GM12872 (cell line): ENCODE measurements at regions not wholly inside any gene's neighbourhood (a gene's known extent, or its start where the extent isn't known, plus 50 kb on each side); places are given as distances from the start of the nearest gene placed in this dataset.

Source experiments
- TF ChIP-seq, protein P1 (sequence below): IDR thresholded peaks from 3 replicates; pipeline ENCODE4 v1.5.1; 2011; ENCODE audit warnings: low read depth, mild to moderate bottlenecking, low read length, moderate library complexity; ENCODE audit not compliant: insufficient read depth

DNA sequence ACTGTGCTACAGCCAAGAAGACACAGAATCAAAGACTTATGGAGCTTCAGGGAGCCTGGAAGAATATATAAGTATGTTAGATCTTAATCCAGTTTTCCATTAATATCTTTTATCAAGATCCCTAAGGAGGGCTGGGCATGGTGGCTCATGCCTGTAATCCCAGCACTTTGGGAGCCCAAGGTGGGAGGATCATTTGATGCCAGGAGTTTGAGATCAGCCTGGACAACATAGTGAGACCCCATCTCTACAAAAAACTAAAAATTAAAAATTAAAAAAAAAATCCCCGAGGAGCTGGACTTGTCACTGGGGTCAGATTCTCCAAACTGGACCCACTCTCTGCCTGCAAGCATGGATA is 113.9 kb upstream of the CDC42BPA start:
- TF ChIP-seq, protein P1, sequence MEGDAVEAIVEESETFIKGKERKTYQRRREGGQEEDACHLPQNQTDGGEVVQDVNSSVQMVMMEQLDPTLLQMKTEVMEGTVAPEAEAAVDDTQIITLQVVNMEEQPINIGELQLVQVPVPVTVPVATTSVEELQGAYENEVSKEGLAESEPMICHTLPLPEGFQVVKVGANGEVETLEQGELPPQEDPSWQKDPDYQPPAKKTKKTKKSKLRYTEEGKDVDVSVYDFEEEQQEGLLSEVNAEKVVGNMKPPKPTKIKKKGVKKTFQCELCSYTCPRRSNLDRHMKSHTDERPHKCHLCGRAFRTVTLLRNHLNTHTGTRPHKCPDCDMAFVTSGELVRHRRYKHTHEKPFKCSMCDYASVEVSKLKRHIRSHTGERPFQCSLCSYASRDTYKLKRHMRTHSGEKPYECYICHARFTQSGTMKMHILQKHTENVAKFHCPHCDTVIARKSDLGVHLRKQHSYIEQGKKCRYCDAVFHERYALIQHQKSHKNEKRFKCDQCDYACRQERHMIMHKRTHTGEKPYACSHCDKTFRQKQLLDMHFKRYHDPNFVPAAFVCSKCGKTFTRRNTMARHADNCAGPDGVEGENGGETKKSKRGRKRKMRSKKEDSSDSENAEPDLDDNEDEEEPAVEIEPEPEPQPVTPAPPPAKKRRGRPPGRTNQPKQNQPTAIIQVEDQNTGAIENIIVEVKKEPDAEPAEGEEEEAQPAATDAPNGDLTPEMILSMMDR, result no peak

DNA sequence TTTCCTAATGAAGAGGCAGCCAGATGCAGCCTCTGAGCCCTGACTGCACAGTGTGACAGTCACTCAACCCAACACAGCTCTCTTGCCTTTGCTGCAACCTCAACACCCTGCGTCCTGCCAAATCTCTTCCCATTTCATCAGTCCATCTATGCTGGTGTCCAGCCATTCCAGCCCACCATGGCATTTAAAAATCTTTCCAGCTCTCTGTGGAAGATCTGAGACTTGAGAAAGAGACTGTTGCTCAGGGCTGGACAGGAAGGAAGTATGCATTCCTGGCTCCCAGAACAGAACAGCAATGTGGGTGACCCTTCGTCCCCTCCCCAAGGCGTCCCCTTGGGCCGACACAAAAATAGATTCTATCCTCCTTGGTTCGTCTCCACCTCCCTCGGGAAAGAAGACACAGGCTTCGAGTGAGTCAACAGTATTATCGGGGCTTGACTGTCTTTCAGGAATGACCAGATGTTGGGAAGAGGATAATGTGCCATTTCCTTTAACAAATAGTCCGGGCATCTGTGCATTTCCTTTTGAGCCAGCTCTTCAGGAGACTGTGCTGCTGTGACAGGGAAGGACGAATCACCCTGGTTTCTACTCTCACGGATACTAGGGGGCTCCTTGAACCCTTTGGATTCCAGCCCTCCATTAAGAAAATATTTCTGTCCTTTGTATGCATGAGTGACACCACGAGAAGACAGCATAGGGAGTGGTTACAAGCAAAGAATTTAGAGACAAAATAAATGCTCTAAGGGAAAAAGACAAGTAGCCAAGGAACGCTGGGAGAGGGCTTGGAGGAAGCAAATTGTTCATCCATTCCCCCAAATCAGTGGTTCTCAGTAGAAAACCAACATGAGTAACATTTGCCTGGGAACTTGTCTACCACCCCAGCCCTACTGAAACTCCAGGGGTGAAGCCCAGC is 111.4 kb upstream of the CDC42BPA start:
- TF ChIP-seq, protein P1, result no peak

DNA sequence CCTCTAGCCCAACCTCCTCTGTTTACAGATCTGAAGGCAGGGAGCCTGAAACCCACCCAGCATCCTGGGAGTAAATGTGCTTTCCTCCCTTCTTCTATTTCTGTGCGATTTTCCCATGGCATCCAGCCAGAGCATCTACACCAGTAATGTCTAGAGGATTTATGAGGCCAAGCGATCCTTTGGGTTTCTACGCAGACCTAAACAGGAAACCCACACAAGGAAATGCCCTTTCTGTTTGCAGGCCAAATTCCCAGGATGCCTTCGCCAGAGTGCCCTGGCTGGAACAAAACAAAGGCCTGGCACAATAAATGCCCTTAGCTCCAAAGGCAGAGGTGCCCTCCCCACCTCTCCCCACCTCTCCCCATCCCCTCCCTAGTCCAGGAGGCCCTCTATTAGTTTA is 110.5 kb upstream of the CDC42BPA start:
- TF ChIP-seq, protein P1, result no peak

DNA sequence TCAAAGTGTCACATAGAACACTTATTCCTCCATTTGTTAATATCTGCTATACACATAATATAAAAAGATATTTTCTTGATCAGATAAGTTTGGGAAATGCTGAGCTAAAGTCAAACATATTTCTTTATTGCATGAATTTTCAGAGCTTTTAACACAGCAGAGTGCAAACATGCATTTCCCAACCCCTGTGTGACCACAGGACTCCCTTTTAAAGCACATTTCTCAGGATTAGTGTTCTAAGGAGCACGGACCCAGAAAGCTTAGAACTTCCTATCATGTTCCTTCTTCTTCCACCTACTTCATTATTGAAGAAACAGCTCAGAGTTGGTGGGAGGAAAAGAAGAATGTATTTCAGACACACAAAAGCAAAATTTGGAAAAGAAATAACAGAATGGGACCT is 109.1 kb upstream of the CDC42BPA start:
- TF ChIP-seq, protein P1, result no peak

DNA sequence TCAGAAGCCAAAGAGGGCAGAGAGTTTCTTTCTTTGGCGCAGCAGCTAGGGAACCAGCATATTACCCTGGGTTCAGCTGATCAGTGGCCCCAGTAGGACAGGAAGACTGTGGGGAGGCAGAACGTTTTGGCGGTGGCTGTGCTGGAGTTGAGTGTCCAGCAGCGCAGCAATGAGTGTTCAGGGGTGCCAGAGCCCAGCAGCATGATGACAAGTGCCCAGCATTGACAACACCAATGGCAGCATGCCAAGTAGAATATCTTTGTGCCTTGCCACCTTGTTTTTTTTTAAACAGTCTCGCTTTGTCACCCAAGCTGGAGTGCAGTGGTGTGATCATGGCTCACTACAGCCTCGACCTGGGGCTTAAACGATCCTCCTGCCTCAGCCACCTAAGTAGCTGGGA is 106.7 kb upstream of the CDC42BPA start:
- TF ChIP-seq, protein P1, result no peak

DNA sequence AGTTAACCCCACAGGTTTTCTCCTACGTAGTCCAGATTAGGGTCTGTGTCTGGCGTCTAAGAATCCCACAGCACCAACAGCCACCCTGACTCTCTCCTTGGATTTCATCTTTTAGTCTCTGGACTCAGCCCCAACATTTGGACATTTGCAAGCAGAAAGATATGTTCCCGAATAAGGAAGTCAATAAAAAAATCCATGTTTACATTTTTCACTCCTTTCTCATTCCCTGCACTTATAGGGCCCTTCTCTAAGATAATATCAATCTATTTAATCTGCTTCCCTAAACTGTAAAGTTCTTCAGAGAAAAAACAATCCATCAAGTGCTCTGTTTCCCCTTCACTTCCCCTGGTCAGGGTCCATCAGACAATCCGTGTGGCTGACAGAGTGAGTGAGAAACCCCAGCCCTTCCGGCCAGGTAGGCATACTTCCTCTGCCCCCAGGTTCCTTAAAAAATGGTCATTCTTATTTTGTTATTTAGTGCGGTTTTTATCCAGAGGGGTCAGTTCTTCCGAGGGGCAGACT is 105.9 kb upstream of the CDC42BPA start:
- TF ChIP-seq, protein P1, result no peak

DNA sequence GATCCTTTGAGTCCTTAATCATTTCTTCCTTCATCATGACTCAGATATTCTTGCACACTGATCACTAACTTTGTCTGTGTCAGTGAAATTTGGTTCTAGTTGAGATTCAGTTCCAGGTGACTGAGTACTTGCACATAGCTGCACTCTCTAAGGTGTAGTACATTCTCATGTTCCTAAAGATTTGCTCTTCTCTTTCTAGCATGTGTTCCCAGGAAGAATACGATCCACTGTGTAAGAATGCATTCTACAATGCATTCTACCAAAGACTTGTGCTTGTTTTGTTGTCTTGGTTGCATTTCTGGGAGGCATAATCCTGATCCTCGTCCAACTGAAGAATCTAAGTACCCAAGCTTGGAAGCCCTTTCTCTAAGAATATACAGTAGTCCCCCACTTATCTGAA is 104.3 kb upstream of the CDC42BPA start:
- TF ChIP-seq, protein P1, result no peak
